ENCODE measurements at regions not wholly inside any gene's neighbourhood (a gene's known extent, or its start where the extent isn't known, plus 50 kb on each side); places are given as distances from the start of the nearest gene placed in this dataset.

DNA sequence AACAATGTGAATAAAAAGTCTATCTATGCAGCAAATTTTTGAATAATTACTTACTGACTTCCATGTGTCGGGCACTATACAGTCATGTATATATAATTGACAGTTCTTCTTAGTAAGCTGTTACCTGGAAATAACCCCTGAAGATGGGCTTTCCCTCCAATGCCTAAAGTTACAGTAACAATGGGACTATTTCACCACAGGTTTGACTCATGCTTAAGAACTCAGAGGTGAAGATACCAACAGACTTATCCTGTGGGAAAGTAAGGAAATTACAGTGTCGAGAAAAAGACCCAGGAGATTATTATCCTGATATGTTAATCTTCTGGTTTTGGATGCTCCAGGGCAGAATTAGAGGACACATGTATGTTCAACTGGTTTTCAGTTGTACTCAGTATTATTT is 601.5 kb upstream of the SOX9 start:
- TF ChIP-seq, protein P1, sequence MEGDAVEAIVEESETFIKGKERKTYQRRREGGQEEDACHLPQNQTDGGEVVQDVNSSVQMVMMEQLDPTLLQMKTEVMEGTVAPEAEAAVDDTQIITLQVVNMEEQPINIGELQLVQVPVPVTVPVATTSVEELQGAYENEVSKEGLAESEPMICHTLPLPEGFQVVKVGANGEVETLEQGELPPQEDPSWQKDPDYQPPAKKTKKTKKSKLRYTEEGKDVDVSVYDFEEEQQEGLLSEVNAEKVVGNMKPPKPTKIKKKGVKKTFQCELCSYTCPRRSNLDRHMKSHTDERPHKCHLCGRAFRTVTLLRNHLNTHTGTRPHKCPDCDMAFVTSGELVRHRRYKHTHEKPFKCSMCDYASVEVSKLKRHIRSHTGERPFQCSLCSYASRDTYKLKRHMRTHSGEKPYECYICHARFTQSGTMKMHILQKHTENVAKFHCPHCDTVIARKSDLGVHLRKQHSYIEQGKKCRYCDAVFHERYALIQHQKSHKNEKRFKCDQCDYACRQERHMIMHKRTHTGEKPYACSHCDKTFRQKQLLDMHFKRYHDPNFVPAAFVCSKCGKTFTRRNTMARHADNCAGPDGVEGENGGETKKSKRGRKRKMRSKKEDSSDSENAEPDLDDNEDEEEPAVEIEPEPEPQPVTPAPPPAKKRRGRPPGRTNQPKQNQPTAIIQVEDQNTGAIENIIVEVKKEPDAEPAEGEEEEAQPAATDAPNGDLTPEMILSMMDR (conservative IDR thresholded peaks at IDR 0.05 in 1 of 2, IDR thresholded peaks at IDR 0.05 in 1 of 2; ENCODE audit: extremely low read depth in 1 of 2, insufficient read depth in 1 of 2, low read depth in 1 of 2, low read length in 2 of 2): no peak
- no peak for TF ChIP-seq EZH2 (IDR thresholded peaks at IDR 0.05; ENCODE audit: borderline replicate concordance, low read length)

Measured in mammary epithelial cell (primary cell).